ENCODE measurements at regions not wholly inside any gene's neighbourhood (a gene's known extent, or its start where the extent isn't known, plus 50 kb on each side); places are given as distances from the start of the nearest gene placed in this dataset.

DNA sequence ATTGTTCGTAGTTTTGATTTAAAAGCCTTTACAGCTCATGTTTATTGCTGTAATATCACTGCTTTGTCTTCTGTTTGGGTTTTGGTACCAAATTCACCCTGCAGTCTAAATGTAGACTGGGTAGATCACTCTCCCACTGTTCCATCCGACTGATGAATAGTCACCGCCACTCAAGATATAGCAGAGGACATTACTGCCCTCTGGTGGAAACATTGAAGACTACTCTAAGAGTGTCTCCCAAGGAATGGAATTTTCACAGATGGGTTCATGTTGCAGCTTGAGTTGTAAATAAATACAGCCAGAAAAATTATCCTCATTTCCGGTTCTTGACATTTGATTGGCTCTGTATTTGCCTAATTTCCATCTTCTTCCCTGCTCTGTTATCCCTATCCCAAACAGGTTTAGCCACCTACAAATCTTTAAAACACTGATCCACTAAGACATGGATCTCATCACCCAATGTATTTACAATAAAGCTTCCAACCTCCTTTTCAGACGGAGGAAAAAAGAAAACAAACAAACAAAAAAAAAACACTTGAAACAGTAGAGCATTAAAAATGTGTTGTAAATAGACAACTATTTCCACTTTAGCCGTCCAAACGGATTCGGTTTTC is 198.3 kb upstream of the CPNE8 start:
- Histone ChIP-seq H3K4me1 (ENCODE audit: control insufficient read depth, extremely low read depth, insufficient read depth, low read length) (peaks cover 7% of the 10 kb centered on the region), H4K20me1 (ENCODE audit: control insufficient read depth, extremely low read depth, insufficient read depth, low read length) (no peaks in the 10 kb centered on the region), H3K79me2 (ENCODE audit: control insufficient read depth, insufficient read depth, low read length) (no peaks in the 10 kb centered on the region), H3K9me3 (ENCODE audit: control insufficient read depth, low read depth, low read length) (no peaks in the 10 kb centered on the region), H3K27ac (ENCODE audit: control insufficient read depth, insufficient read depth, low read length) (no peak overlapping the region), H3K9me1 (ENCODE audit: control insufficient read depth, extremely low read depth, insufficient read depth, low read length) (no peaks in the 10 kb centered on the region), H2AFZ (ENCODE audit: control insufficient read depth, low read length) (no peak overlapping the region), H3K4me2 (ENCODE audit: control insufficient read depth, extremely low read depth, insufficient read depth, low read depth, low read length) (no peak overlapping the region), H3K36me3 (ENCODE audit: control insufficient read depth in 2 of 2, extremely low read depth in 1 of 2, insufficient read depth in 2 of 2, low read length in 2 of 2) (no peaks in the 10 kb centered on the region), H3K9ac (ENCODE audit: control insufficient read depth, extremely low read depth, insufficient read depth, low read length) (no peak overlapping the region), H3K27me3 (ENCODE audit: control insufficient read depth, extremely low read depth, insufficient read depth, low read length) (no peaks in the 10 kb centered on the region), H3K4me3 (ENCODE audit: control insufficient read depth in 2 of 3, extremely low read depth in 1 of 3, insufficient read depth in 2 of 3, low read depth in 1 of 3, low read length in 3 of 3) (no peak overlapping the region)
- peak; percentile 88 for FAIRE-seq
- DNase-seq (ENCODE audit: low read depth, low spot score) = no peak
- TF ChIP-seq EZH2 (IDR thresholded peaks at IDR 0.05; ENCODE audit: low read length) = no peak
- TF ChIP-seq, protein P1, sequence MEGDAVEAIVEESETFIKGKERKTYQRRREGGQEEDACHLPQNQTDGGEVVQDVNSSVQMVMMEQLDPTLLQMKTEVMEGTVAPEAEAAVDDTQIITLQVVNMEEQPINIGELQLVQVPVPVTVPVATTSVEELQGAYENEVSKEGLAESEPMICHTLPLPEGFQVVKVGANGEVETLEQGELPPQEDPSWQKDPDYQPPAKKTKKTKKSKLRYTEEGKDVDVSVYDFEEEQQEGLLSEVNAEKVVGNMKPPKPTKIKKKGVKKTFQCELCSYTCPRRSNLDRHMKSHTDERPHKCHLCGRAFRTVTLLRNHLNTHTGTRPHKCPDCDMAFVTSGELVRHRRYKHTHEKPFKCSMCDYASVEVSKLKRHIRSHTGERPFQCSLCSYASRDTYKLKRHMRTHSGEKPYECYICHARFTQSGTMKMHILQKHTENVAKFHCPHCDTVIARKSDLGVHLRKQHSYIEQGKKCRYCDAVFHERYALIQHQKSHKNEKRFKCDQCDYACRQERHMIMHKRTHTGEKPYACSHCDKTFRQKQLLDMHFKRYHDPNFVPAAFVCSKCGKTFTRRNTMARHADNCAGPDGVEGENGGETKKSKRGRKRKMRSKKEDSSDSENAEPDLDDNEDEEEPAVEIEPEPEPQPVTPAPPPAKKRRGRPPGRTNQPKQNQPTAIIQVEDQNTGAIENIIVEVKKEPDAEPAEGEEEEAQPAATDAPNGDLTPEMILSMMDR (optimal IDR thresholded peaks at IDR 0.05 in 1 of 3, IDR thresholded peaks at IDR 0.05 in 1 of 3, conservative IDR thresholded peaks at IDR 0.05 in 1 of 3; ENCODE audit: extremely low read depth in 1 of 3, insufficient read depth in 2 of 3, low read length in 3 of 3) = peak; percentile 63 to 74 (median 71)
- dilution Hi-C loops (cut with MboI; ENCODE audit: extremely low pct_ligation_motif_present, low sequenced_read_pairs) = no loop called here

DNA sequence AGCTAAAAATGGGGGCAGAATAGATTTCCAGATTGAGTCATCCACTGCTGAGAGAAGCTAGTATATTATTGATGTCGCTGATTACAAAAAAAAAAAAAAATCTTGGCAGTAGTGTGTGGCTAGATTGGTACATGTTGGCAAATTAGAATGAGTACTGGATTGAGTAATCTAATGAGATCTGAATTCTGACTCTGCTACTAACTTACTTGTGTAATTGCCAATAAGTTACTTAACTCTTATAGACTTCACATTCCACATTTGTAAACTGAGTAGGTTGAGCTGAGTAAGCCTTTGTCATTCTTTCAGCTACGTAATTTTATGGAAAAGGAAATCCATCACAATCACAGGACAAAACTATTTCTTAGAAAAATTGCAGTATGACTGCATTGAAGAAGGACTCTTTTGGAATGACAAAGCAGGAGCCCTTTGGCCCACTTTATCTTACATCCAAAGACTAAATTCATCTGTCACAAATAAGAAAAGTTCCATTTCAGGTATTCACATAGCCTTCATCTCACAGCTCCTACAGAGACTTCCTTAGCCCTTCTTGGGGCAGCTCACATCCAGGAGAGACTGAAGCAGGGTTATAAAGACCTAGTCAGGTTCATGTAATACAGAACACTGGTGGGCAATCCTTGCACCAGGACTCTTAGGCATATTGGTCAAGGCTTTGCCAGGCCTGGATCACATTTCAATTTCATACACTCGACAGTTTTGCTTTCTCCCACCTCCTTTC is 197.3 kb upstream of the CPNE8 start:
- no peaks in the 10 kb centered on the region for H4K20me1 ChIP-seq (ENCODE audit: control insufficient read depth, extremely low read depth, insufficient read depth, low read length)
- no peak overlapping the region for H3K9ac ChIP-seq (ENCODE audit: control insufficient read depth, extremely low read depth, insufficient read depth, low read length)
- no peaks in the 10 kb centered on the region for H3K79me2 ChIP-seq (ENCODE audit: control insufficient read depth, insufficient read depth, low read length)
- peaks cover 7% of the 10 kb centered on the region for H3K4me1 ChIP-seq (ENCODE audit: control insufficient read depth, extremely low read depth, insufficient read depth, low read length)
- no peaks in the 10 kb centered on the region for H3K9me1 ChIP-seq (ENCODE audit: control insufficient read depth, extremely low read depth, insufficient read depth, low read length)
- H3K4me3 ChIP-seq (ENCODE audit: control insufficient read depth in 2 of 3, extremely low read depth in 1 of 3, insufficient read depth in 2 of 3, low read depth in 1 of 3, low read length in 3 of 3) = no peak overlapping the region
- no peak overlapping the region for H3K27ac ChIP-seq (ENCODE audit: control insufficient read depth, insufficient read depth, low read length)
- dilution Hi-C loops (cut with MboI; ENCODE audit: extremely low pct_ligation_motif_present, low sequenced_read_pairs) = no loop called here
- no peak for DNase-seq (ENCODE audit: low read depth, low spot score)
- no peak for FAIRE-seq
- no peaks in the 10 kb centered on the region for H3K36me3 ChIP-seq (ENCODE audit: control insufficient read depth in 2 of 2, extremely low read depth in 1 of 2, insufficient read depth in 2 of 2, low read length in 2 of 2)
- H3K27me3 ChIP-seq (ENCODE audit: control insufficient read depth, extremely low read depth, insufficient read depth, low read length) = no peaks in the 10 kb centered on the region
- H3K9me3 ChIP-seq (ENCODE audit: control insufficient read depth, low read depth, low read length) = no peaks in the 10 kb centered on the region
- no peak overlapping the region for H3K4me2 ChIP-seq (ENCODE audit: control insufficient read depth, extremely low read depth, insufficient read depth, low read depth, low read length)
- TF ChIP-seq, protein P1 (optimal IDR thresholded peaks at IDR 0.05 in 1 of 3, IDR thresholded peaks at IDR 0.05 in 1 of 3, conservative IDR thresholded peaks at IDR 0.05 in 1 of 3; ENCODE audit: extremely low read depth in 1 of 3, insufficient read depth in 2 of 3, low read length in 3 of 3) = no peak
- no peak for TF ChIP-seq EZH2 (IDR thresholded peaks at IDR 0.05; ENCODE audit: low read length)
- H2AFZ ChIP-seq (ENCODE audit: control insufficient read depth, low read length) = no peak overlapping the region

Data from keratinocyte (primary cell).